ENCODE measurements at regions not wholly inside any gene's neighbourhood (a gene's known extent, or its start where the extent isn't known, plus 50 kb on each side); places are given as distances from the start of the nearest gene placed in this dataset.
"Not testable (repeated sequence)": the region's sequence is repeated elsewhere in the genome, so short reads cannot be mapped to it uniquely, and the experiment has no call there.

- H3K27me3 Mint-ChIP-seq, result no peaks in the 10 kb centered on the region
- H3K4me1 Mint-ChIP-seq, result peaks cover 7% of the 10 kb centered on the region
- no peak overlapping the region for H3K27ac Mint-ChIP-seq
- no peaks in the 10 kb centered on the region for H3K9me3 Mint-ChIP-seq
- H3K36me3 Mint-ChIP-seq (ENCODE audit: low read depth), result no peaks in the 10 kb centered on the region
- no peak overlapping the region for H3K4me3 Mint-ChIP-seq
- no peak for DNase-seq
- intact Hi-C loops (cut with micrococcal nuclease), result no loop called here
Observed at GRCh38 chr6:12481850-12482249, 191.7 kb downstream of the EDN1 start.

DNA sequence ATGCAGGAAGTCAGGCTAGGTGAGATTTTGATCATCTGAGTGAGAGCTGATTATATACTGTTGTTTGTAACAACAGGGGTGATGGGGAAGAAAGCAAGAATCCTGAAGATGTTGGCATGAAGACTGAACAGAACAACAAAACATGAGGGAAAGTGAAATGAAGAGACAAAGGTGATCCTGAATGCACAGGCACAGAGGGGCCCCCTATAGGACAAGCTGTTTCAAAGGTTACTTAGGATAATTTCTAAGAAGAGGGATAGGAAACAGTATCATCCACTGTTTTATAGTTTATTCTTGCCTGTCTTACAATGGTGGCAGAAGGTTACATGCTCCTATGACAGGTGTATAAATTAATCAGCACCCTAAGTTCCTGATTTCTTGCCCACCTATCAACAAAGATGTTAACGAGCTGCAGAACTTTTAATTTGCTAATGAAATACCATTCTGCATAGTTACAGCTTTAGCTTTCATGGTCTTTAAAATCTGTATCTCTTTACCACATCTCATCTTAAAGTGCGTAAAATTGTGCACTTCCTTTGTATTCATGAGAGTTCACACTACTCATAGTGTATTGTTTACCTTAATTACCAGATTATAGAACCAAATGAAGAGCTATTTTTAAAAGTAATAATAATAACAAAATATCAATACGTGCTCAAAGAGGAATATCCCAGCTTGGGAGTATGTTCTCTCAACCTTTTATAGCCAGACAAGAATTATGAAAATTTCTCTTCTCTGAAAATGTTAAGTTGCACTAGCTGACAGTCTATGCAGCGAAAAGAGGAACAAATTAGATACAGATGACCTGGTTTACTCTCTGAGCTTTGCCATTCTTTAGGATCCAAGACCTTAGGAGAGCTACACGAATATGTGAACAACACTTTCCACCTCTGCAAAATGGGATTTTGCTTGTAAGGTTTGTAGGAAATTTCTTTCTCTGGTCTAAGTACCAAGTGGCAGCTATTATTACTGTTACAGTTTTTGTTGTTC is 192.5 kb downstream of the EDN1 start:
- Mint-ChIP-seq H3K27me3 (no peaks in the 10 kb centered on the region), H3K27ac (no peak overlapping the region), H3K4me3 (peak overlapping the region; percentile 4), H3K4me1 (peaks cover 7% of the 10 kb centered on the region), H3K36me3 (ENCODE audit: low read depth) (no peaks in the 10 kb centered on the region), H3K9me3 (no peaks in the 10 kb centered on the region)
- intact Hi-C loops (cut with micrococcal nuclease), result no loop called here
- DNase-seq, result no peak

- intact Hi-C loops (cut with micrococcal nuclease), result no loop called here
- Mint-ChIP-seq H3K27me3 (no peaks in the 10 kb centered on the region), H3K9me3 (no peaks in the 10 kb centered on the region), H3K27ac (no peak overlapping the region), H3K4me1 (peaks cover 7% of the 10 kb centered on the region), H3K4me3 (peak overlapping the region; percentile 4), H3K36me3 (ENCODE audit: low read depth) (no peaks in the 10 kb centered on the region)
- no peak for DNase-seq
Observed at GRCh38 chr6:12483712-12484111, 193.6 kb downstream of the EDN1 start.

GRCh38 chr6:12484519-12484918 is 194.4 kb downstream of the EDN1 start:
- Mint-ChIP-seq H3K4me3 (no peak overlapping the region), H3K4me1 (peaks cover 7% of the 10 kb centered on the region), H3K27ac (no peak overlapping the region), H3K36me3 (ENCODE audit: low read depth) (no peaks in the 10 kb centered on the region), H3K27me3 (no peaks in the 10 kb centered on the region), H3K9me3 (no peaks in the 10 kb centered on the region)
- intact Hi-C loops (cut with micrococcal nuclease), result no loop called here
- DNase-seq, result no peak

DNA sequence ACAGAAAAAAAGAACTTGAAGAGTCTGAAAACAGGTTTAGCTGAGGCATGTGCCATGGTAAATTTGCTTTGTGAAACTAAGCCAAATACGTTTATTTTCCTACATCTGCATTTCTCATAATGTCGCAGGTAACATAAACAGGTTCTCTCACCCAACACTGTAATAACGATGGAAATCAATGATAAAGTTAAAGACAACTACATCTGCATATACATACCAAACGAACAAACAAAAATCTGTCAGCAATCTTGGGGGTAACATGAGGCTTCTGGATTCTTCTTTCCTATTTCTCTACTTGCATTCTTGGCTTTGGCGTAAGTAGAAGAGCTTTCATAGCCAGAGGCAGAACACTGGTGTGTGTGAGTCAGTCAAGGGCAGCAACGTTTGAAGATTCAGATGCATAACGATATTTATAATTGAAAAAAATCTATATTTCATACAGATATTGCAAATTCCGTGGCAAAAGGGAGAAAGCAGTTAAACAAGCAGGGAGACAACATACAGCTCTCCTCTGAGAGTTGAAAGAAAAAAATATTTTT is 195.1 kb downstream of the EDN1 start:
- Mint-ChIP-seq H3K27ac (no peak overlapping the region), H3K27me3 (no peaks in the 10 kb centered on the region), H3K9me3 (no peaks in the 10 kb centered on the region), H3K4me1 (peaks cover 7% of the 10 kb centered on the region), H3K36me3 (ENCODE audit: low read depth) (no peaks in the 10 kb centered on the region), H3K4me3 (no peak overlapping the region)
- intact Hi-C loops (cut with micrococcal nuclease), result no loop called here
- DNase-seq, result no peak

GRCh38 chr6:12485837-12486236 is 195.7 kb downstream of the EDN1 start:
- no peaks in the 10 kb centered on the region for H3K36me3 Mint-ChIP-seq (ENCODE audit: low read depth)
- H3K27ac Mint-ChIP-seq, result no peak overlapping the region
- H3K4me3 Mint-ChIP-seq, result no peak overlapping the region
- peaks cover 7% of the 10 kb centered on the region for H3K4me1 Mint-ChIP-seq
- no peaks in the 10 kb centered on the region for H3K9me3 Mint-ChIP-seq
- no peaks in the 10 kb centered on the region for H3K27me3 Mint-ChIP-seq
- DNase-seq, result no peak
- intact Hi-C loops (cut with micrococcal nuclease), result no loop called here

GRCh38 chr6:12490351-12490903 is 200.3 kb downstream of the EDN1 start:
- H3K27ac Mint-ChIP-seq, result no peak overlapping the region
- peaks cover 3% of the 10 kb centered on the region for H3K9me3 Mint-ChIP-seq
- no peak overlapping the region for H3K4me3 Mint-ChIP-seq
- H3K27me3 Mint-ChIP-seq, result no peaks in the 10 kb centered on the region
- intact Hi-C loops (cut with micrococcal nuclease), result no loop called here
- DNase-seq, result no peak
- H3K4me1 Mint-ChIP-seq, result peaks cover 3% of the 10 kb centered on the region
- no peaks in the 10 kb centered on the region for H3K36me3 Mint-ChIP-seq (ENCODE audit: low read depth)

GRCh38 chr6:12490904-12491571 is 200.9 kb downstream of the EDN1 start:
- Mint-ChIP-seq H3K4me1 (peaks cover 3% of the 10 kb centered on the region), H3K9me3 (peaks cover 3% of the 10 kb centered on the region), H3K4me3 (no peak overlapping the region), H3K27ac (peak overlapping the region; percentile 5), H3K36me3 (ENCODE audit: low read depth) (no peaks in the 10 kb centered on the region), H3K27me3 (no peaks in the 10 kb centered on the region)
- DNase-seq, result no peak
- intact Hi-C loops (cut with micrococcal nuclease), result no loop called here

GRCh38 chr6:12492929-12493328 is 202.8 kb downstream of the EDN1 start:
- H3K4me3 Mint-ChIP-seq; H3K4me1 Mint-ChIP-seq; intact Hi-C loops (cut with micrococcal nuclease); DNase-seq; H3K27ac Mint-ChIP-seq; H3K27me3 Mint-ChIP-seq; H3K9me3 Mint-ChIP-seq; H3K36me3 Mint-ChIP-seq (ENCODE audit: low read depth): not testable (repeated sequence)

- Mint-ChIP-seq H3K4me1 (peaks cover 3% of the 10 kb centered on the region), H3K4me3 (no peak overlapping the region), H3K36me3 (ENCODE audit: low read depth) (no peaks in the 10 kb centered on the region), H3K9me3 (peaks cover 3% of the 10 kb centered on the region), H3K27me3 (peaks cover 6% of the 10 kb centered on the region), H3K27ac (no peak overlapping the region)
- intact Hi-C loops (cut with micrococcal nuclease), result no loop called here
- DNase-seq, result no peak
Observed at GRCh38 chr6:12493446-12493845, 203.3 kb downstream of the EDN1 start.

- H3K9me3 Mint-ChIP-seq, result peaks cover 3% of the 10 kb centered on the region
- no peak overlapping the region for H3K4me3 Mint-ChIP-seq
- no peak for DNase-seq
- no peaks in the 10 kb centered on the region for H3K36me3 Mint-ChIP-seq (ENCODE audit: low read depth)
- no peak overlapping the region for H3K27ac Mint-ChIP-seq
- H3K4me1 Mint-ChIP-seq, result peaks cover 3% of the 10 kb centered on the region
- intact Hi-C loops (cut with micrococcal nuclease), result no loop called here
- H3K27me3 Mint-ChIP-seq, result peaks cover 6% of the 10 kb centered on the region
Observed at GRCh38 chr6:12494161-12494560, 204.0 kb downstream of the EDN1 start.

DNA sequence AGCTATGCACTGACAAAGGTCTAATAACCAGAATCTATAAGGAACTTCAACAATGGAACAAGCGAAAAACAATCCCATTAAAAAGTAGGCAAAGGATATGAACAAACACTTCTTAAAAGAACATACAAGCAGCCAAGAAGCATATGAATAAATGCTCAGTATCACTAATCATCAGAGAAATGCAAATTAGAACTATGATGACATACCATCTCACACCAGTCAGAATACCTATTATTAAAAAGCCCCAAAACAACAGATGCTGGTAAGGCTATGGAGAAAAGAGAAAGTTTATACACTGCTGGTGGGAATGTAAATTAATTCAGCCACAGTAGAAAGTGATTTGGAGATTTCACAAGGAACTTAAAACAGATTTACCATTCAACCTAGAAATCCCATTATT is 211.8 kb downstream of the EDN1 start:
- H3K9me3 Mint-ChIP-seq, result no peaks in the 10 kb centered on the region
- H3K36me3 Mint-ChIP-seq (ENCODE audit: low read depth), result no peaks in the 10 kb centered on the region
- H3K4me1 Mint-ChIP-seq, result no peaks in the 10 kb centered on the region
- no peak overlapping the region for H3K4me3 Mint-ChIP-seq
- intact Hi-C loops (cut with micrococcal nuclease), result no loop called here
- H3K27me3 Mint-ChIP-seq, result peaks cover 6% of the 10 kb centered on the region
- no peak for DNase-seq
- no peak overlapping the region for H3K27ac Mint-ChIP-seq

GRCh38 chr6:12504325-12504966 is 212.1 kb upstream of the PHACTR1 start:
- Mint-ChIP-seq H3K27ac (no peak overlapping the region), H3K4me1 (no peaks in the 10 kb centered on the region), H3K27me3 (no peaks in the 10 kb centered on the region), H3K4me3 (no peak overlapping the region), H3K36me3 (ENCODE audit: low read depth) (no peaks in the 10 kb centered on the region), H3K9me3 (no peaks in the 10 kb centered on the region)
- DNase-seq, result peak; percentile 60
- intact Hi-C loops (cut with micrococcal nuclease), result no loop called here

All from activated CD4-positive, alpha-beta T cell treated with anti-CD3 and anti-CD28 coated beads, Interleukin-2, amount 10 ng/mL, durations not matched to agents 24 days and 14 days (primary cell).